ENCODE measurements at regions not wholly inside any gene's neighbourhood (a gene's known extent, or its start where the extent isn't known, plus 50 kb on each side); places are given as distances from the start of the nearest gene placed in this dataset.

- Histone ChIP-seq H3K23ac (ENCODE audit: insufficient read length, low read depth, low read length) (no peak overlapping the region), H3K4ac (ENCODE audit: low read depth, low read length) (no peak overlapping the region), H3K27ac (ENCODE audit: insufficient read length, low read depth, low read length) (no peak overlapping the region), H3K79me2 (ENCODE audit: insufficient read depth, low read length) (no peaks in the 10 kb centered on the region), H3K14ac (ENCODE audit: insufficient read depth, low read length) (no peak overlapping the region), H3K56ac (ENCODE audit: insufficient read length, low read depth, low read length) (no peak overlapping the region), H3K9ac (ENCODE audit: extremely low read depth, insufficient read length, low read length) (no peak overlapping the region), H4K5ac (ENCODE audit: insufficient read length, low read depth, low read length) (no peak overlapping the region), H2BK12ac (ENCODE audit: insufficient read length, low read depth, low read length) (no peak overlapping the region), H3K27me3 (ENCODE audit: insufficient read depth, low read length) (no peaks in the 10 kb centered on the region), H3K9me3 (ENCODE audit: control insufficient read depth, low read depth, low read length) (no peaks in the 10 kb centered on the region), H2BK120ac (ENCODE audit: low read depth, low read length, poor library complexity, severe bottlenecking) (no peak overlapping the region), H2AK5ac (ENCODE audit: insufficient read length, low read length) (no peak overlapping the region), H4K91ac (ENCODE audit: insufficient read length, low read depth, low read length) (no peak overlapping the region), H3K4me2 (ENCODE audit: insufficient read depth, insufficient read length, low read length) (no peak overlapping the region), H2BK20ac (ENCODE audit: low read depth, low read length, poor library complexity, severe bottlenecking) (no peak overlapping the region), H3K18ac (ENCODE audit: insufficient read length, low read depth, low read length) (no peak overlapping the region), H3T11ph (ENCODE audit: low read length) (no peak overlapping the region), H3K23me2 (ENCODE audit: insufficient read length, low read depth, low read length, poor library complexity, severe bottlenecking) (no peaks in the 10 kb centered on the region), H4K20me1 (ENCODE audit: control insufficient read depth, insufficient read depth, insufficient read length) (no peaks in the 10 kb centered on the region), H4K8ac (replicated peaks; ENCODE audit: insufficient read length, low read depth, low read length) (no peak overlapping the region), H2AFZ (ENCODE audit: low read length) (no peak overlapping the region), H2BK5ac (ENCODE audit: insufficient read length, low read length) (no peak overlapping the region), H3K79me1 (ENCODE audit: insufficient read depth, low read depth, low read length, poor library complexity, severe bottlenecking) (no peaks in the 10 kb centered on the region), H2BK15ac (ENCODE audit: low read depth, low read length) (no peak overlapping the region), H3K4me1 (ENCODE audit: insufficient read depth, low read length) (no peaks in the 10 kb centered on the region; the same call in 1 of the 2 replicates)
- H3K36me3 Mint-ChIP-seq (ENCODE audit: insufficient read depth in 1 of 3, low read depth in 3 of 3), result no peaks in the 10 kb centered on the region
- WGBS (ENCODE audit: extremely low coverage, insufficient read length, low lambda C conversion rate), result no CpG with 5 or more reads among the region's 3 CpGs
- no peak overlapping the region for H3K27ac Mint-ChIP-seq
- TF ChIP-seq, protein P1, sequence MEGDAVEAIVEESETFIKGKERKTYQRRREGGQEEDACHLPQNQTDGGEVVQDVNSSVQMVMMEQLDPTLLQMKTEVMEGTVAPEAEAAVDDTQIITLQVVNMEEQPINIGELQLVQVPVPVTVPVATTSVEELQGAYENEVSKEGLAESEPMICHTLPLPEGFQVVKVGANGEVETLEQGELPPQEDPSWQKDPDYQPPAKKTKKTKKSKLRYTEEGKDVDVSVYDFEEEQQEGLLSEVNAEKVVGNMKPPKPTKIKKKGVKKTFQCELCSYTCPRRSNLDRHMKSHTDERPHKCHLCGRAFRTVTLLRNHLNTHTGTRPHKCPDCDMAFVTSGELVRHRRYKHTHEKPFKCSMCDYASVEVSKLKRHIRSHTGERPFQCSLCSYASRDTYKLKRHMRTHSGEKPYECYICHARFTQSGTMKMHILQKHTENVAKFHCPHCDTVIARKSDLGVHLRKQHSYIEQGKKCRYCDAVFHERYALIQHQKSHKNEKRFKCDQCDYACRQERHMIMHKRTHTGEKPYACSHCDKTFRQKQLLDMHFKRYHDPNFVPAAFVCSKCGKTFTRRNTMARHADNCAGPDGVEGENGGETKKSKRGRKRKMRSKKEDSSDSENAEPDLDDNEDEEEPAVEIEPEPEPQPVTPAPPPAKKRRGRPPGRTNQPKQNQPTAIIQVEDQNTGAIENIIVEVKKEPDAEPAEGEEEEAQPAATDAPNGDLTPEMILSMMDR (conservative IDR thresholded peaks at IDR 0.05), result no peak
- no peaks in the 10 kb centered on the region; a peak in 1 of 5 replicates for H3K9me3 Mint-ChIP-seq
- H3K4me3 Mint-ChIP-seq, result no peak overlapping the region
- H3K27me3 Mint-ChIP-seq (ENCODE audit: low read depth), result no peaks in the 10 kb centered on the region; the same call in 1 of the 2 replicates
- DNase-seq, result no peak
- peaks cover 9 to 14% of the 10 kb centered on the region in 2 experiments for H3K4me1 Mint-ChIP-seq
These were observed 70.8 kb upstream of the RIPOR2 start for GRCh38 chr6:25006565-25007001.

Measured in H9 (cell line).